GM12878 (cell line): ENCODE measurements at regions not wholly inside any gene's neighbourhood (a gene's known extent, or its start where the extent isn't known, plus 50 kb on each side); places are given as distances from the start of the nearest gene placed in this dataset.

Source experiments
- EZH2 ChIP-seq: IDR thresholded peaks from 2 replicates; pipeline ENCODE4 v1.6.1; 2012; ENCODE audit warnings: low read depth, mild to moderate bottlenecking, control low read depth, inconsistent platforms, low read length, borderline replicate concordance; ENCODE audit not compliant: control insufficient read depth
- JUND ChIP-seq: IDR thresholded peaks from 2 replicates; pipeline ENCODE4 v1.6.1; 2012; ENCODE audit warnings: low read depth, mild to moderate bottlenecking, low read length, improper control_type of control experiment, moderate library complexity
- MXI1 ChIP-seq: fragments of 150-350 bp; IDR thresholded peaks from 2 replicates; pipeline ENCODE4 v1.6.1; 2011; ENCODE audit warnings: low read depth, mild to moderate bottlenecking, inconsistent platforms, low read length, improper control_type of control experiment
- POLR2AphosphoS5 ChIP-seq: IDR thresholded peaks from 2 replicates; pipeline ENCODE4 v1.6.1; 2011; ENCODE audit warnings: mild to moderate bottlenecking, low read length, inconsistent platforms
- SREBF1 ChIP-seq: IDR thresholded peaks from 2 replicates; pipeline ENCODE4 v1.6.1; 2012; ENCODE audit warnings: mild to moderate bottlenecking, low read length
- SREBF2 ChIP-seq: IDR thresholded peaks from 2 replicates; pipeline ENCODE4 v1.6.1; 2012; ENCODE audit warnings: mild to moderate bottlenecking, low read length
- TF ChIP-seq, protein P1 (sequence below): IDR thresholded peaks from 2 replicates; pipeline ENCODE4 v1.6.1; 2012; ENCODE audit warnings: mild to moderate bottlenecking, low read depth, low read length
- TF ChIP-seq, protein P2 (sequence below): fragments of 450-650 bp; IDR thresholded peaks from 2 replicates; pipeline ENCODE4 v1.6.1; 2017; ENCODE audit warnings: mild to moderate bottlenecking
- TF ChIP-seq, protein P3 (sequence below), 3 experiments: IDR thresholded peaks in 2 of 3; conservative IDR thresholded peaks in 1 of 3; 2 replicates each; pipeline ENCODE4 v1.5.1; 2011; ENCODE audit warnings: low read depth in 3 of 3, low read length in 3 of 3, mild to moderate bottlenecking in 3 of 3, control low read depth in 2 of 3, moderate library complexity in 2 of 3, inconsistent platforms in 1 of 3, mixed read lengths in 1 of 3; ENCODE audit not compliant: control insufficient read depth in 2 of 3, insufficient read depth in 1 of 3; ENCODE audit errors: extremely low read depth in 1 of 3

DNA sequence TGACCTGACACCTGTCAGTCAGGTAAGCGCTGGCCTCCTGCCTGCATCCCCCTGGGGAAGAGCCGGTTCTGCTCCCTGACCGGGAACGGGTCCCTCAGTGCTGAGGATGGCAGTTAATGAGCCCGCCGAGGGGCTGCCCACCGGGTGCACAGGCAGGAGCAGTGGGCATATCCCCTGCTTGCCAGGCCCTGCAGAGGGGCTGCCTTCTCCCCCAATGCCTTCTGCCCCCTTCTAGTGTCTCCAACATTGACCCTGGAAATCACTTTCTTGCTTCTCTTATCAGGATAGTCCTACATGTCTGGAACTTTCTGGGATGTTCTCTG is 388.5 kb downstream of the SEC14L1 start:
- no peak for TF ChIP-seq EZH2
- no peak for TF ChIP-seq SREBF1
- TF ChIP-seq, protein P1, sequence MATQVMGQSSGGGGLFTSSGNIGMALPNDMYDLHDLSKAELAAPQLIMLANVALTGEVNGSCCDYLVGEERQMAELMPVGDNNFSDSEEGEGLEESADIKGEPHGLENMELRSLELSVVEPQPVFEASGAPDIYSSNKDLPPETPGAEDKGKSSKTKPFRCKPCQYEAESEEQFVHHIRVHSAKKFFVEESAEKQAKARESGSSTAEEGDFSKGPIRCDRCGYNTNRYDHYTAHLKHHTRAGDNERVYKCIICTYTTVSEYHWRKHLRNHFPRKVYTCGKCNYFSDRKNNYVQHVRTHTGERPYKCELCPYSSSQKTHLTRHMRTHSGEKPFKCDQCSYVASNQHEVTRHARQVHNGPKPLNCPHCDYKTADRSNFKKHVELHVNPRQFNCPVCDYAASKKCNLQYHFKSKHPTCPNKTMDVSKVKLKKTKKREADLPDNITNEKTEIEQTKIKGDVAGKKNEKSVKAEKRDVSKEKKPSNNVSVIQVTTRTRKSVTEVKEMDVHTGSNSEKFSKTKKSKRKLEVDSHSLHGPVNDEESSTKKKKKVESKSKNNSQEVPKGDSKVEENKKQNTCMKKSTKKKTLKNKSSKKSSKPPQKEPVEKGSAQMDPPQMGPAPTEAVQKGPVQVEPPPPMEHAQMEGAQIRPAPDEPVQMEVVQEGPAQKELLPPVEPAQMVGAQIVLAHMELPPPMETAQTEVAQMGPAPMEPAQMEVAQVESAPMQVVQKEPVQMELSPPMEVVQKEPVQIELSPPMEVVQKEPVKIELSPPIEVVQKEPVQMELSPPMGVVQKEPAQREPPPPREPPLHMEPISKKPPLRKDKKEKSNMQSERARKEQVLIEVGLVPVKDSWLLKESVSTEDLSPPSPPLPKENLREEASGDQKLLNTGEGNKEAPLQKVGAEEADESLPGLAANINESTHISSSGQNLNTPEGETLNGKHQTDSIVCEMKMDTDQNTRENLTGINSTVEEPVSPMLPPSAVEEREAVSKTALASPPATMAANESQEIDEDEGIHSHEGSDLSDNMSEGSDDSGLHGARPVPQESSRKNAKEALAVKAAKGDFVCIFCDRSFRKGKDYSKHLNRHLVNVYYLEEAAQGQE, result no peak
- TF ChIP-seq MXI1, result no peak
- no peak for TF ChIP-seq JUND
- TF ChIP-seq, protein P2, sequence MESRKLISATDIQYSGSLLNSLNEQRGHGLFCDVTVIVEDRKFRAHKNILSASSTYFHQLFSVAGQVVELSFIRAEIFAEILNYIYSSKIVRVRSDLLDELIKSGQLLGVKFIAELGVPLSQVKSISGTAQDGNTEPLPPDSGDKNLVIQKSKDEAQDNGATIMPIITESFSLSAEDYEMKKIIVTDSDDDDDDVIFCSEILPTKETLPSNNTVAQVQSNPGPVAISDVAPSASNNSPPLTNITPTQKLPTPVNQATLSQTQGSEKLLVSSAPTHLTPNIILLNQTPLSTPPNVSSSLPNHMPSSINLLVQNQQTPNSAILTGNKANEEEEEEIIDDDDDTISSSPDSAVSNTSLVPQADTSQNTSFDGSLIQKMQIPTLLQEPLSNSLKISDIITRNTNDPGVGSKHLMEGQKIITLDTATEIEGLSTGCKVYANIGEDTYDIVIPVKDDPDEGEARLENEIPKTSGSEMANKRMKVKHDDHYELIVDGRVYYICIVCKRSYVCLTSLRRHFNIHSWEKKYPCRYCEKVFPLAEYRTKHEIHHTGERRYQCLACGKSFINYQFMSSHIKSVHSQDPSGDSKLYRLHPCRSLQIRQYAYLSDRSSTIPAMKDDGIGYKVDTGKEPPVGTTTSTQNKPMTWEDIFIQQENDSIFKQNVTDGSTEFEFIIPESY, result no peak
- TF ChIP-seq, protein P3, sequence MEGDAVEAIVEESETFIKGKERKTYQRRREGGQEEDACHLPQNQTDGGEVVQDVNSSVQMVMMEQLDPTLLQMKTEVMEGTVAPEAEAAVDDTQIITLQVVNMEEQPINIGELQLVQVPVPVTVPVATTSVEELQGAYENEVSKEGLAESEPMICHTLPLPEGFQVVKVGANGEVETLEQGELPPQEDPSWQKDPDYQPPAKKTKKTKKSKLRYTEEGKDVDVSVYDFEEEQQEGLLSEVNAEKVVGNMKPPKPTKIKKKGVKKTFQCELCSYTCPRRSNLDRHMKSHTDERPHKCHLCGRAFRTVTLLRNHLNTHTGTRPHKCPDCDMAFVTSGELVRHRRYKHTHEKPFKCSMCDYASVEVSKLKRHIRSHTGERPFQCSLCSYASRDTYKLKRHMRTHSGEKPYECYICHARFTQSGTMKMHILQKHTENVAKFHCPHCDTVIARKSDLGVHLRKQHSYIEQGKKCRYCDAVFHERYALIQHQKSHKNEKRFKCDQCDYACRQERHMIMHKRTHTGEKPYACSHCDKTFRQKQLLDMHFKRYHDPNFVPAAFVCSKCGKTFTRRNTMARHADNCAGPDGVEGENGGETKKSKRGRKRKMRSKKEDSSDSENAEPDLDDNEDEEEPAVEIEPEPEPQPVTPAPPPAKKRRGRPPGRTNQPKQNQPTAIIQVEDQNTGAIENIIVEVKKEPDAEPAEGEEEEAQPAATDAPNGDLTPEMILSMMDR (IDR thresholded peaks at IDR 0.05 in 2 of 3, conservative IDR thresholded peaks at IDR 0.05 in 1 of 3; ENCODE audit: control insufficient read depth in 2 of 3, extremely low read depth in 1 of 3, insufficient read depth in 1 of 3, low read depth in 3 of 3, low read length in 3 of 3), result no peak
- TF ChIP-seq POLR2AphosphoS5, result no peak
- no peak for TF ChIP-seq SREBF2
